HL-60 (cell line): ENCODE measurements at regions not wholly inside any gene's neighbourhood (a gene's known extent, or its start where the extent isn't known, plus 50 kb on each side); places are given as distances from the start of the nearest gene placed in this dataset.

Experiments
- DNase-seq, 2 experiments: peaks; one replicate each; pipeline ENCODE4 v3.0.0-alpha.2; 2010 to 2020; ENCODE audit warnings: low read depth in 1 of 2, low spot score in 1 of 2
- H3K27ac ChIP-seq: fragments of 250-450 bp; sonication (Bioruptor Pico); replicated peaks from 2 replicates; pipeline ENCODE4 v1.5.1; 2020; ENCODE audit warnings: mild to moderate bottlenecking, moderate library complexity
- H3K27me3 ChIP-seq: fragments of 250-450 bp; sonication (Bioruptor Pico); 2 replicates; pipeline ENCODE4 v1.5.1; 2021; ENCODE audit warnings: mild to moderate bottlenecking, moderate library complexity; ENCODE audit not compliant: insufficient read depth, poor library complexity, severe bottlenecking
- H3K4me3 ChIP-seq: replicated peaks from 2 replicates; pipeline ENCODE4 v1.5.1; 2011; ENCODE audit warnings: mild to moderate bottlenecking, control low read depth, low read length; ENCODE audit not compliant: insufficient read depth
- GABPA ChIP-seq: IDR thresholded peaks from 2 replicates; pipeline ENCODE4 v1.6.1; 2012; ENCODE audit warnings: low read depth
- POLR2AphosphoS5 ChIP-seq: IDR thresholded peaks from 2 replicates; pipeline ENCODE4 v1.6.1; 2012; ENCODE audit warnings: low read depth
- SPI1 ChIP-seq: IDR thresholded peaks from 2 replicates; pipeline ENCODE4 v1.6.1; 2012; ENCODE audit warnings: low read depth, mild to moderate bottlenecking, borderline replicate concordance
- TF ChIP-seq, protein P1 (sequence below): IDR thresholded peaks from 2 replicates; pipeline ENCODE4 v1.6.1; 2012; ENCODE audit warnings: low read depth; ENCODE audit not compliant: insufficient replicate concordance
- TF ChIP-seq, protein P2 (sequence below): IDR thresholded peaks from one replicate; pipeline ENCODE4 v1.5.1; 2011; ENCODE audit warnings: low read length, control low read depth, inconsistent platforms; ENCODE audit not compliant: insufficient read depth

DNA sequence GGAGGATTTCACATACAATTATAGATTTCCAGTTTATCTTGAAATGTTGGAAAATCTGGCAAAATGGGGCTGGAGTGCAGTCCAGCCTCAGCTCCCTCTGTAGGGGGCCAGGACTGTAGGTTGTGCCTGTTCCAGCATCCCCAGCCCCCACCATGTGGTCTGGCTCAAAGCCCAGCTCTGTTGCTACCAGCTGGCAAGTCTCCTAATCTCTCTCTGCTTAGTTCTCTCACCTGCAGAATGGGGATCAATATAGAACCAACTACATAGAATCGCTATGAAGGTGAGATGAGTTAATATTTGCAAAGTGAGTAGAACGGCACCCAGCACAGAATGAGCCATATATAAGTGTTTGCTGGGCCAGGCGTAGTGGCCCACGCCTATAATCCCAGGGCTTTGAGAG, 50.0 kb upstream of the TARDBP start:
- no peak overlapping the region for H3K4me3 ChIP-seq
- TF ChIP-seq, protein P1, sequence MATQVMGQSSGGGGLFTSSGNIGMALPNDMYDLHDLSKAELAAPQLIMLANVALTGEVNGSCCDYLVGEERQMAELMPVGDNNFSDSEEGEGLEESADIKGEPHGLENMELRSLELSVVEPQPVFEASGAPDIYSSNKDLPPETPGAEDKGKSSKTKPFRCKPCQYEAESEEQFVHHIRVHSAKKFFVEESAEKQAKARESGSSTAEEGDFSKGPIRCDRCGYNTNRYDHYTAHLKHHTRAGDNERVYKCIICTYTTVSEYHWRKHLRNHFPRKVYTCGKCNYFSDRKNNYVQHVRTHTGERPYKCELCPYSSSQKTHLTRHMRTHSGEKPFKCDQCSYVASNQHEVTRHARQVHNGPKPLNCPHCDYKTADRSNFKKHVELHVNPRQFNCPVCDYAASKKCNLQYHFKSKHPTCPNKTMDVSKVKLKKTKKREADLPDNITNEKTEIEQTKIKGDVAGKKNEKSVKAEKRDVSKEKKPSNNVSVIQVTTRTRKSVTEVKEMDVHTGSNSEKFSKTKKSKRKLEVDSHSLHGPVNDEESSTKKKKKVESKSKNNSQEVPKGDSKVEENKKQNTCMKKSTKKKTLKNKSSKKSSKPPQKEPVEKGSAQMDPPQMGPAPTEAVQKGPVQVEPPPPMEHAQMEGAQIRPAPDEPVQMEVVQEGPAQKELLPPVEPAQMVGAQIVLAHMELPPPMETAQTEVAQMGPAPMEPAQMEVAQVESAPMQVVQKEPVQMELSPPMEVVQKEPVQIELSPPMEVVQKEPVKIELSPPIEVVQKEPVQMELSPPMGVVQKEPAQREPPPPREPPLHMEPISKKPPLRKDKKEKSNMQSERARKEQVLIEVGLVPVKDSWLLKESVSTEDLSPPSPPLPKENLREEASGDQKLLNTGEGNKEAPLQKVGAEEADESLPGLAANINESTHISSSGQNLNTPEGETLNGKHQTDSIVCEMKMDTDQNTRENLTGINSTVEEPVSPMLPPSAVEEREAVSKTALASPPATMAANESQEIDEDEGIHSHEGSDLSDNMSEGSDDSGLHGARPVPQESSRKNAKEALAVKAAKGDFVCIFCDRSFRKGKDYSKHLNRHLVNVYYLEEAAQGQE, result no peak
- TF ChIP-seq SPI1, result no peak
- TF ChIP-seq, protein P2, sequence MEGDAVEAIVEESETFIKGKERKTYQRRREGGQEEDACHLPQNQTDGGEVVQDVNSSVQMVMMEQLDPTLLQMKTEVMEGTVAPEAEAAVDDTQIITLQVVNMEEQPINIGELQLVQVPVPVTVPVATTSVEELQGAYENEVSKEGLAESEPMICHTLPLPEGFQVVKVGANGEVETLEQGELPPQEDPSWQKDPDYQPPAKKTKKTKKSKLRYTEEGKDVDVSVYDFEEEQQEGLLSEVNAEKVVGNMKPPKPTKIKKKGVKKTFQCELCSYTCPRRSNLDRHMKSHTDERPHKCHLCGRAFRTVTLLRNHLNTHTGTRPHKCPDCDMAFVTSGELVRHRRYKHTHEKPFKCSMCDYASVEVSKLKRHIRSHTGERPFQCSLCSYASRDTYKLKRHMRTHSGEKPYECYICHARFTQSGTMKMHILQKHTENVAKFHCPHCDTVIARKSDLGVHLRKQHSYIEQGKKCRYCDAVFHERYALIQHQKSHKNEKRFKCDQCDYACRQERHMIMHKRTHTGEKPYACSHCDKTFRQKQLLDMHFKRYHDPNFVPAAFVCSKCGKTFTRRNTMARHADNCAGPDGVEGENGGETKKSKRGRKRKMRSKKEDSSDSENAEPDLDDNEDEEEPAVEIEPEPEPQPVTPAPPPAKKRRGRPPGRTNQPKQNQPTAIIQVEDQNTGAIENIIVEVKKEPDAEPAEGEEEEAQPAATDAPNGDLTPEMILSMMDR, result no peak
- no peak for TF ChIP-seq POLR2AphosphoS5
- TF ChIP-seq GABPA, result no peak
- H3K27ac ChIP-seq, result no peak overlapping the region
- no peaks in the 10 kb centered on the region for H3K27me3 ChIP-seq
- DNase-seq, result no peak
